Ramos (cell line): ENCODE measurements at regions not wholly inside any gene's neighbourhood (a gene's known extent, or its start where the extent isn't known, plus 50 kb on each side); places are given as distances from the start of the nearest gene placed in this dataset.

ENCODE experiments used
- in situ Hi-C: fragments of 300-500 bp; cut with MboI; formaldehyde crosslinking; loops from one replicate; pipeline ENCODE4 v1.14.3; 2022; ENCODE audit warnings: low sequenced_read_pairs; ENCODE audit not compliant: unreplicated experiment

GRCh38 chr22:49327411-49328117 is 500.1 kb downstream of the BRD1 start:
- in situ Hi-C loops, result no loop called here

- in situ Hi-C loops, result no loop called here
Measured at GRCh38 chr22:49326558-49326957, 501.1 kb downstream of the BRD1 start.

GRCh38 chr22:49325531-49326395 is 501.9 kb downstream of the BRD1 start:
- in situ Hi-C loops, result no loop called here

DNA sequence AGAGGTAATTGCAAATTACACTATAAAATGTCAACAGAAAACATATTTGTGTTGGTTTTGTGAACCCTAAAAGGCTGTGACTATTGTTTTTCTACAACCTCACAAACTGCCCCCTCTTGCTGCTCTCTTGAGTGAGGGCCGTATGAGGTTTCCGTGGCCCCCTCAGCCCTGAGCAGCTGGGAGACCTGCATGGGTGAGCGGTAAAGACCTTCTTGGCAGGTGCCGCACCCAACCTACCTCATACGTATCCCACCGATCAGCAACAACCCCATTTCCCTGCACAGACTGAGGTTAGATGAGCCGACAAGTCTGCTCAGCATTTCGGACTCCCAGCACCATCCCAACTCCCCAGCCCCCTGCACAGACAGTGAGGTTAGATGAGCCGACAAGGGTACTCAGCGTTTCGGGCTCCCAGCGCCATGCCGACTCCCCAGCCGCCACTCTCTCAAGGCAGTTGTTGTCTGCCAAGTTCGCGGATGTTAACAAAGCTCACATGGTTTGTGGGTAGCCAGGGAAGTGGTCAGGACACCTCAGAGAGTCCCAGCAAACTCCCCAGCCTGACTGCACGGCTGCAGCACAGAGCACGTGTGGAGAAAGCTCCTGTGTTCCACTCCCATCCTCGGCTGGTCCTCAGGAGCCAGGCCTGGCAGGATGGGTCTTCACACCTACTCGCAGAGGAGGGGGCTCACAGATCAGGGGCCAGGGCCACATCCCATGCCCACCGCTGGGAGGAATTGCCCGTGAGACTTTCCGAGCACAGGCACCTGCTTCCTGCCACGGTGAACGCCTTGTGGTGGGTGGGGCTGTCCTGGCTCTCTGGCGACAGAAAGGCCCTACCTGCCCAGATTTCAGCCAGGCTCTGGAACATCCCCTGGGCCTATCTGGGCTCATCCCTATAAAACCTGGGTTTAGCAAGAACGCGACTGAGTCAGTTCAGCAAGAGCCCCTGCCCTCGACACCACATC is 502.9 kb downstream of the BRD1 start:
- in situ Hi-C loops, result no loop called here

GRCh38 chr22:49323751-49324415 is 503.8 kb downstream of the BRD1 start:
- in situ Hi-C loops, result no loop called here

DNA sequence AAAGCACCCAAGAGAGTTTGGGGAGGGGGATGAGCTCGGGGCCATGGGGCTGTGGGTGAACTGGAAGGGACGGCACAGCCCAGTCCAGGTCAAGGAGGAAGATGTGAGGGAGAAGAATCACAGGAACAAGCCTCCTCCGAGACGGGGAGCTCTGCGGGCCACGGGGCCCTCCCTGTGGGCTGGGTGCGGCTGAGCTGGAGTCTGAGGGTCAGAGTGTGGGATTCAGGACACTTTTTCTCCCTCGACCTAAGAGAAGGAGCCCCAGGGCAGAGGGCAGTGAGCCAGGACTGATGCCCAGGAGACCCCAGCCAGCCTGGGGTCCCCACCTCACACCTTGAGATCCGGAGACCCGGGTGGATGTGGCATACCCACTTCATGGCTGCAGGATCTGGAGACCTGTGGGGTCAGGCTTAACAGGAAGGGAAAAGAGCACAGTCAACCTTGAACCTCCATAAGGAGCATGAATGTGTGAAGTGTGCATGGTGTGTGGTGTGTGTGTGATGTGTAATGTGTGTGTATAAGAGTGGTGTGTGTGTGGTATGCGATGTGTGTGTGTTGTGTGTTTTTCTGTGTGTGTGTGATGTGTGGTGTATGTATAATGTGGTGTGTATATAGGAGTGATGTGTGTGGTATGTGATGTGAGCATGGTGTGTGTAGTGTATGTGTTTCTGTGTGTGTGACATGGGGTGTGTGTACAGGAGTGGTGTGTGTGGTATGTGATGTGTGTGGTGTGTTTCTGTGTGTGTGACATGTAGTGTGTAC is 504.6 kb downstream of the BRD1 start:
- in situ Hi-C loops, result no loop called here

GRCh38 chr22:49322231-49322630 is 505.4 kb downstream of the BRD1 start:
- in situ Hi-C loops, result no loop called here

GRCh38 chr22:49321477-49322055 is 506.1 kb downstream of the BRD1 start:
- in situ Hi-C loops, result no loop called here

DNA sequence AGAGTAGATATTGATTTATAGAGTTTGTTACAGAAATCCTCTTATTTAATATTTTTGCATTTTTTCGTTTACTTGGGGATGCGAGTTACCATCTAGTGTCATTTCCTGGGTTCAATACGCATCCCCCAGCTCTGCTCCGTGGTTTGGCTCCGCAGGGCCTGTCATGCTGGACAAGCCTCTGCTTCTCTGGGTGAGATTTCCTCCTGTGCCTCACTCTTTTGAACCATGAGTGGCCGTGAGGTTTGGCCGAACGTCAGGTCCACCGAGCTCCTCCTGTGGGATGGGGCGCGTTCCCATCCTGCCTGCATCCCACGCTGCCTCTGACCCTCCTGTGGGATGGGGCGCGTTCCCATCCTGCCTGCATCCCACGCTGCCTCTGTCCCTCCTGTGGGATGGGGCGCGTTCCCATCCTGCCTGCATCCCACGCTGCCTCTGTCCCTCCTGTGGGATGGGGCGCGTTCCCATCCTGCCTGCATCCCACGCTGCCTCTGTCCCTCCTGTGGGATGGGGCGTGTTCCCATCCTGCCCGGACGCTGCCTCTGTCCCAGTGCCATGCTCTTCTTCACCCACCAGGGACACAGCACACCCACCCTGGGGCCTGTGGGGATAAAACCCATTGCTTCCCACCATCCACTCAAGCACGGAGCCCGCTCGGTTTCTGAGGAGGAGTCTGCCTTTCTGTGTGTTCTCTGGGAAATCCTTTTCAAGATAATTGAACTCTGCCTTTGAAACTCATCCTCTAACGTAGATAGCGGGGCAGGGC is 506.8 kb downstream of the BRD1 start:
- in situ Hi-C loops, result no loop called here

- in situ Hi-C loops, result no loop called here
Measured at GRCh38 chr22:49317369-49317768, 510.3 kb downstream of the BRD1 start.

DNA sequence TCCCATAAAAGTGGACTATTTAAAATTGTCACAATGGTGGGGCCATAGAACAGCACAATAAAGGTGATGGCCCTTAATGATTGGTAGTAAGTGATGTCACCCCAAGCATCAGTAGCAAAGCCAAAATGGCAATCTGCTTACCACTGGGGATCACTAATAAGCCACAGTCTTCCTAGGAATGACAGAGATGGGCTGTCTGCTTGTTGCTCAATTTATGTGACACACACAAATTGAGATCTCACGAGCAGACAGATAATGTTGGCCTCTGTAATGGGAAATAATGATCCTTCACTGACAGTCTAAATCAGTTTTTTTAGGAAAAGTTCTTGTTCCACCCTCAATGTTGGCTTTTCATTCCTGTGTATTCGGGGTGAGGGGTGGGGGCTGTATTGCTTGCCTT is 515.1 kb downstream of the BRD1 start:
- in situ Hi-C loops, result no loop called here

- in situ Hi-C loops, result no loop called here
Measured at GRCh38 chr22:49310354-49310753, 517.3 kb downstream of the BRD1 start.

- in situ Hi-C loops, result no loop called here
Measured at GRCh38 chr22:49308300-49308699, 519.4 kb downstream of the BRD1 start.

DNA sequence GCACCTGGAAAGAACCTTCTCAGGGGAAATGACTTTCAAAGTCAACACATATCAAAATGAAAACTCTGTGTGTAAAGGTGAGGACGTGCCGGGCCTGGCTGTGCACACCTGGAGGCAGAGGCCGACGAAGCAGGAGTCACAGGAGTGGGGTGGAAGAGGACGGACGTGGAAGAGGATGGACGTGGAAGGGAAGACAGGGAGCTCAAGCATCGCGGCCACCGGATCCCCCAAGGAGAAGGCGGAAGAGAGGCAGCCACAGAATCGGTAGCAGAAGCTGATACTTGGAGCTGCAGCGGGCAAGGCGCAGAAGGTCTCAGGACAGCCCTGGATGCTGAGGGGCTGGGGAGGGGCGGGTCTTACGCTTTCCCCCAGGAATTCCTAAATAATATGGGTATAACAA is 519.8 kb downstream of the BRD1 start:
- in situ Hi-C loops, result no loop called here

DNA sequence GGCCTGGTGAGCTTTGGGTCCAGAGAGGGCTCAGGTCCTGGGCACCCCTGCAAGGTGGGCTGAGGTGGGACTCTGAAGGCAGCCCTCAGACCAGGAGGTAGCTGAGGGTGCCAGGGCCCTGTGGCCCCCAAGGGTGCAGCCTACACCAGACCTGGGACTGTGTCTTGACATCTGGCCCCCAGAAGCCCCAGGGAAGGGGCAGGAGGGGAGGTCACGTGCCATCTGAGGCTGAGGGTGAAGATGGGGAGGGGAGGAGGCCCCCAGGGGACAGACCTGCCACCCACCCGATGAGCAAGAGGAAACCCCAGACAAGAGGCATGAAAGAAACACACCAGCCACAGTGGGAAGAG is 520.2 kb downstream of the BRD1 start:
- in situ Hi-C loops, result no loop called here

GRCh38 chr22:49306632-49307480 is 520.8 kb downstream of the BRD1 start:
- in situ Hi-C loops, result no loop called here

GRCh38 chr22:49305966-49306631 is 521.6 kb downstream of the BRD1 start:
- in situ Hi-C loops, result no loop called here
